ENCODE measurements at regions not wholly inside any gene's neighbourhood (a gene's known extent, or its start where the extent isn't known, plus 50 kb on each side); places are given as distances from the start of the nearest gene placed in this dataset.

DNA sequence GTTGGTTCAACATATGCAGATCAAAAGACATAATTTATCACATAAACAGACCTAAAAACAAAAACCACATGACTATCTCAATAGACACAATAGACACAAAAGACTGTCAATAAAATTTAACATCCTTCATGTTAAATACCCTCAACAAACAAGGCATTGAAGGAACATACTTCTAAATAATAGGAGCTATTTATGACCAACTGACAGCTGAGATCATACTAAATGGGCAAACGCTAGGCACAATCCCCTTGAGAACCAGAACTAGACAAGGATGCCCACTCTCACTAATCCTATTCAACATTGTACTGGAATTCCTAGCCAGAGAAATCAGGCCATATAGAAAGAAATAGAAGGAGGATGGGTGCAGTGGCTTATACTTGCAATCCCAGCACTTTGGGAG is 50.3 kb upstream of the GLYAT start:
- Histone ChIP-seq H3K36me3 (no peaks in the 10 kb centered on the region), H3K4me3 (no peak overlapping the region), H3K27ac (no peak overlapping the region), H3K4me1 (no peaks in the 10 kb centered on the region), H3K9me3 (no peaks in the 10 kb centered on the region), H3K27me3 (no peaks in the 10 kb centered on the region)
- WGBS, 5 donors, result 80 to 100% (median 89%) methylated on average over 1 of the region's 1 CpG
- intact Hi-C loops (cut with DNase I; ENCODE audit: low total_unique reads), result loop anchor here (10.0 kb wide), 1 partner anchor 127 kb away; no protein-coding TSS in a partner anchor
- no peak for DNase-seq
- TF ChIP-seq, protein P1, sequence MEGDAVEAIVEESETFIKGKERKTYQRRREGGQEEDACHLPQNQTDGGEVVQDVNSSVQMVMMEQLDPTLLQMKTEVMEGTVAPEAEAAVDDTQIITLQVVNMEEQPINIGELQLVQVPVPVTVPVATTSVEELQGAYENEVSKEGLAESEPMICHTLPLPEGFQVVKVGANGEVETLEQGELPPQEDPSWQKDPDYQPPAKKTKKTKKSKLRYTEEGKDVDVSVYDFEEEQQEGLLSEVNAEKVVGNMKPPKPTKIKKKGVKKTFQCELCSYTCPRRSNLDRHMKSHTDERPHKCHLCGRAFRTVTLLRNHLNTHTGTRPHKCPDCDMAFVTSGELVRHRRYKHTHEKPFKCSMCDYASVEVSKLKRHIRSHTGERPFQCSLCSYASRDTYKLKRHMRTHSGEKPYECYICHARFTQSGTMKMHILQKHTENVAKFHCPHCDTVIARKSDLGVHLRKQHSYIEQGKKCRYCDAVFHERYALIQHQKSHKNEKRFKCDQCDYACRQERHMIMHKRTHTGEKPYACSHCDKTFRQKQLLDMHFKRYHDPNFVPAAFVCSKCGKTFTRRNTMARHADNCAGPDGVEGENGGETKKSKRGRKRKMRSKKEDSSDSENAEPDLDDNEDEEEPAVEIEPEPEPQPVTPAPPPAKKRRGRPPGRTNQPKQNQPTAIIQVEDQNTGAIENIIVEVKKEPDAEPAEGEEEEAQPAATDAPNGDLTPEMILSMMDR (IDR thresholded peaks at IDR 0.05), result no peak
- TF ChIP-seq EP300 (IDR thresholded peaks at IDR 0.05), result no peak
- no peak for TF ChIP-seq POLR2AphosphoS5 (IDR thresholded peaks at IDR 0.05)
- no peak for TF ChIP-seq POLR2A (IDR thresholded peaks at IDR 0.05)

Measured in stomach (tissue), 8 donors.